ENCODE measurements at regions not wholly inside any gene's neighbourhood (a gene's known extent, or its start where the extent isn't known, plus 50 kb on each side); places are given as distances from the start of the nearest gene placed in this dataset.

DNA sequence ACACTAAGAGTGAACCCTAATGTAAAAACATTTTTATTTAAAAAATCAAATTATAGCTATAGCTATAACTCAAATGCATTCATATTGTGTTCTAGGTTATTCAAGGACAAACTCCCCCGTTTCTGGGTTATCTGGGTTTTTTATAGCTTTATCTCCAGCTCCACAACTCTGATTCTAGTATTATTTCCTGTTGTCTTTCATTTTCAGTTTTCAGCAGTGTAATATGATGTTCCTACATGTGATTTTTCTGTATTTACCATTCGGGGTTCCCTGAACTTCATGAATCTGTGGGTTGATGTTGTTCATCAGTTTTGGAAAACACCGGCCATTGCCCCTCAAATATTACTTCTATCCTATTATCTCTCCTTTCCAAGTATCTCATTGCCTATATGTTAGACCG is 221.9 kb upstream of the FOXN3 start:
- TF ChIP-seq CTCF (IDR thresholded peaks at IDR 0.05), result no peak
- TF ChIP-seq POLR2A (IDR thresholded peaks at IDR 0.05), result no peak
